Prostate gland (tissue), 2 donors: ENCODE measurements at regions not wholly inside any gene's neighbourhood (a gene's known extent, or its start where the extent isn't known, plus 50 kb on each side); places are given as distances from the start of the nearest gene placed in this dataset.
"Not testable (repeated sequence)": the region's sequence is repeated elsewhere in the genome, so short reads cannot be mapped to it uniquely, and the experiment has no call there.

Source experiments
- DNase-seq: peaks from one replicate; pipeline ENCODE4 v3.0.0-alpha.2; 2019; ENCODE audit warnings: low spot score
- H3K27ac ChIP-seq, 2 donors: fragments of 200-600 bp; sonication (generic); 2 replicates each; pipeline ENCODE4 v1.5.1; 2017 to 2019
- H3K27me3 ChIP-seq: fragments of 200-600 bp; sonication (generic); replicated peaks from 2 replicates; pipeline ENCODE4 v1.5.1; 2019; ENCODE audit not compliant: insufficient read depth
- H3K36me3 ChIP-seq, 2 donors: fragments of 200-600 bp; sonication (generic); 1 replicate in 1 of 2; 2 replicates in 1 of 2; pipeline versions ENCODE4 v1.5.1 to v1.8.1; 2017 to 2019
- H3K4me1 ChIP-seq: fragments of 200-600 bp; sonication (generic); replicated peaks from 2 replicates; pipeline ENCODE4 v1.5.1; 2019
- H3K4me3 ChIP-seq, 2 donors: fragments of 200-600 bp; sonication (generic); 2 replicates each; pipeline ENCODE4 v1.5.1; 2017 to 2019
- H3K9me3 ChIP-seq: fragments of 200-600 bp; sonication (generic); 2 replicates; pipeline ENCODE4 v1.5.1; 2017
- POLR2A ChIP-seq: fragments of 450-650 bp; IDR thresholded peaks from one replicate; pipeline ENCODE4 v1.6.1; 2016; ENCODE audit warnings: antibody characterized with exemption, mild to moderate bottlenecking
- POLR2AphosphoS5 ChIP-seq: sonication (generic); formaldehyde crosslinking; IDR thresholded peaks from one replicate; pipeline ENCODE4 v1.6.1; 2017; ENCODE audit warnings: antibody characterized with exemption
- WGBS: methylation state at CpG from one replicate; pipeline ENCODE4 v1.1.5; 2018; 5-methylcytosine and 5-hydroxymethylcytosine counted together
- intact Hi-C: fragments of 100-400 bp; cut with DNase I; formaldehyde crosslinking; loops from one replicate; pipeline ENCODE4 v1.14.2; 2022
- TF ChIP-seq, protein P1 (sequence below), 4 experiments: fragments of 200-600 bp in 2 of 4; fragments of 450-650 bp in 2 of 4; sonication (generic) in 2 of 4; IDR thresholded peaks; 1 replicate in 3 of 4; 2 replicates in 1 of 4; pipeline ENCODE4 v1.5.1; 2016 to 2019; ENCODE audit warnings: antibody characterized with exemption in 4 of 4, mild to moderate bottlenecking in 2 of 4, moderate library complexity in 2 of 4

DNA sequence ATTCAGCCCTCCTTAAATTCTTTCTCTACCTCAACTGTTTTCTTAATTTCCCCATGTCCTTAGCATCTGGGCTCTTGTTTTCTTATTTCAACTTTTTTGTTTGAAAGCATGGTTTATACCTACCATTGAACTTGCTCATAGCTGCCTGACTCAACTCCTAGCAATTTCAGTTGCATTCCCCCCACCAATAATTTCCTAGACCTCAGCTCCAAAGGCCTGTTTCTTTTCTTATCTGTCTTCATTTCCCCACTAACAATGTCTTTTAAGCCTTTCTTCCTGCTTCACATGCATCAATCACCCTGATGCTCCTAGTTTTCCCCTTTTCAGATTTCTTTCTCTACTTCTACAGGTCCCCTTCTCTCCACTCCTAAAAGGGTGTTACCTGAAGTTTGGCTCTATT, 129.7 kb upstream of the PDE4D start:
- intact Hi-C loops = no loop called here
- no peaks in the 10 kb centered on the region for H3K27me3 ChIP-seq
- H3K9me3 ChIP-seq = no peaks in the 10 kb centered on the region
- H3K4me3 ChIP-seq = no peak overlapping the region
- TF ChIP-seq, protein P1, sequence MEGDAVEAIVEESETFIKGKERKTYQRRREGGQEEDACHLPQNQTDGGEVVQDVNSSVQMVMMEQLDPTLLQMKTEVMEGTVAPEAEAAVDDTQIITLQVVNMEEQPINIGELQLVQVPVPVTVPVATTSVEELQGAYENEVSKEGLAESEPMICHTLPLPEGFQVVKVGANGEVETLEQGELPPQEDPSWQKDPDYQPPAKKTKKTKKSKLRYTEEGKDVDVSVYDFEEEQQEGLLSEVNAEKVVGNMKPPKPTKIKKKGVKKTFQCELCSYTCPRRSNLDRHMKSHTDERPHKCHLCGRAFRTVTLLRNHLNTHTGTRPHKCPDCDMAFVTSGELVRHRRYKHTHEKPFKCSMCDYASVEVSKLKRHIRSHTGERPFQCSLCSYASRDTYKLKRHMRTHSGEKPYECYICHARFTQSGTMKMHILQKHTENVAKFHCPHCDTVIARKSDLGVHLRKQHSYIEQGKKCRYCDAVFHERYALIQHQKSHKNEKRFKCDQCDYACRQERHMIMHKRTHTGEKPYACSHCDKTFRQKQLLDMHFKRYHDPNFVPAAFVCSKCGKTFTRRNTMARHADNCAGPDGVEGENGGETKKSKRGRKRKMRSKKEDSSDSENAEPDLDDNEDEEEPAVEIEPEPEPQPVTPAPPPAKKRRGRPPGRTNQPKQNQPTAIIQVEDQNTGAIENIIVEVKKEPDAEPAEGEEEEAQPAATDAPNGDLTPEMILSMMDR (IDR thresholded peaks at IDR 0.05) = no peak
- no peak for TF ChIP-seq POLR2AphosphoS5
- TF ChIP-seq POLR2A = no peak
- no peak for DNase-seq
- no peaks in the 10 kb centered on the region for H3K4me1 ChIP-seq
- H3K36me3 ChIP-seq = no peaks in the 10 kb centered on the region
- no peak overlapping the region for H3K27ac ChIP-seq

DNA sequence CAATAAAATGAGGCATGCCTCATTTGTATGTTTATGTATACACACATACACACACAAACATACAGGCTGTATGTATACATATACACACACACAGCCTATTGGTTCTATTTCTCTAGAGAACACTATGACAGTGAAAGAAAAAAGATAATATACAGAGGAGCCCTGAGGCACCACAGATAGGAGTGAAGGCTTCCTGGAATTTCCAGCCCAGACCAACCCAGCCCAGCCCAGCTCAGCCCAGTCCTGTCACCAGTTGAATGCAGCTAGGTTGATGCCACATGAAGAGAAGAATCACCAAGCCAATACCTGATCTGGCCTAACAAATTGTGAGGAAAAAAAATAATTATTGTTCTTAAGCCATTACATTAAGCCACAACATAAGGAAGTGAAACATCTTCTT, 126.9 kb upstream of the PDE4D start:
- H3K27me3 ChIP-seq = no peaks in the 10 kb centered on the region
- no peak for DNase-seq
- no peak overlapping the region for H3K27ac ChIP-seq
- intact Hi-C loops = no loop called here
- no peak for TF ChIP-seq POLR2AphosphoS5
- H3K4me1 ChIP-seq = no peaks in the 10 kb centered on the region
- H3K4me3 ChIP-seq = no peak overlapping the region
- H3K36me3 ChIP-seq = no peaks in the 10 kb centered on the region
- no peaks in the 10 kb centered on the region for H3K9me3 ChIP-seq

DNA sequence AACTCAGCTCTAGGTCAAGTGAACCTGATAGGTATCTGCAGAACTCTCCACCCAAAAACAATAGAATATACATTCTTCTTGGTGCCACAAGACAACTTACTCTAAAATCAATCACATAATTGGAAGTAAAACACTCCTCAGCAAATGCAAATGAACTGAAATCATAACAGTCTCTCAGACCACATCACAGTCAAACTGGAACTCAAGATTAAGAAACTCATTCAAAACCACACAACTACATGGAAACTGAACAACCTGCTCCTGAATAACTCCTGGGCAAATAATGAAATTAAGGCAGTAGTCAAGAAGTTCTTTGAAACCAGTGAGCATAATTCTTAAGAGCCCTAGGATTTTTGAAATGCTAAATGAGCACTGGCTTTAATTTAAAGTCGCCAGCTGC, 125.4 kb upstream of the PDE4D start:
- H3K27ac ChIP-seq, DNase-seq, H3K4me3 ChIP-seq, intact Hi-C loops, H3K36me3 ChIP-seq, H3K4me1 ChIP-seq, H3K9me3 ChIP-seq, H3K27me3 ChIP-seq: not testable (repeated sequence)
- WGBS = 95% methylated on average over 1 of the region's 1 CpG

DNA sequence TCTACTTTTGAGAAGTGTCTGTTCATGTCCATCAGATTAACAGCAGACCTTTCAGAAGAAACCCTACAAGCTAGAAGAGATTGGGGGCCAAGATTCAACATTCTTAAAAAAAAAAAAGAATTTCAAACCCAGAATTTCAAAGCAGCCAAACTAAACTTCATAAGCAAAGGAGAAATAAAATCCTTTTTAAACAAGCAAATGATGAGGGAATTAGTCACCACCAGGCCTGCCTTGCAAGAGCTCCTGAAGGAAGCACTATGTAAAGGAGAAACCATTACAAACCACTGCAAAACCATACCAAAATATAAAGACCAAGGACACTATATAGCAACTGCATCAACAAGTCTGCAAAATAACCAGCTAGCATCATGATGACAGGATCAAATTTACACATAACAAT, 124.6 kb upstream of the PDE4D start:
- Histone ChIP-seq H3K27ac (no peak overlapping the region), H3K36me3 (no peaks in the 10 kb centered on the region), H3K9me3 (no peaks in the 10 kb centered on the region), H3K4me1 (no peaks in the 10 kb centered on the region), H3K4me3 (no peak overlapping the region), H3K27me3 (no peaks in the 10 kb centered on the region)
- no peak for DNase-seq
- intact Hi-C loops = no loop called here
- no peak for TF ChIP-seq POLR2A
- TF ChIP-seq POLR2AphosphoS5 = no peak
- TF ChIP-seq, protein P1 (IDR thresholded peaks at IDR 0.05) = no peak

DNA sequence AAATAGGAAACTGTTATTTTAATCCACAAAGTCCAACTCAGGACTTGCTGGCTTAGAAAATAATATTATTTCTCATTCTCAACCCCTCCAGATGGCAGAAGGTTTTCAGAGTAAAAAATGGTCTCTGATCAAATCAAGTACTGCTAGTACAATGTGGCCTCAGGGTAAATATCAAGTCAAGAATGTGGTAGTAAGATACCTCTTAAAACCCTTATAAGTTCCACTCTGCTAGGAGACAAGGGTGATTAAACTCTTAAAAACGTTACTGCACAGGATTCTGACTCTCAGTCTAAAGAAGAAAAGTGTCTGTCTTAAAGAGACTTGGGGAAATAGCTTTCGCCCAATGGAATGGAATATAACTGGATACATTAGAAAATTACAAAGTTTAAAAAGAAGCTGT, 120.8 kb upstream of the PDE4D start:
- Histone ChIP-seq H3K4me3 (no peak overlapping the region), H3K4me1 (no peaks in the 10 kb centered on the region), H3K36me3 (no peaks in the 10 kb centered on the region), H3K27me3 (no peaks in the 10 kb centered on the region), H3K27ac (no peak overlapping the region), H3K9me3 (no peaks in the 10 kb centered on the region)
- TF ChIP-seq POLR2A (no peak), POLR2AphosphoS5 (no peak)
- TF ChIP-seq, protein P1 (IDR thresholded peaks at IDR 0.05) = no peak
- DNase-seq = no peak
- 45% methylated on average over 2 of the region's 2 CpGs for WGBS
- intact Hi-C loops = no loop called here

DNA sequence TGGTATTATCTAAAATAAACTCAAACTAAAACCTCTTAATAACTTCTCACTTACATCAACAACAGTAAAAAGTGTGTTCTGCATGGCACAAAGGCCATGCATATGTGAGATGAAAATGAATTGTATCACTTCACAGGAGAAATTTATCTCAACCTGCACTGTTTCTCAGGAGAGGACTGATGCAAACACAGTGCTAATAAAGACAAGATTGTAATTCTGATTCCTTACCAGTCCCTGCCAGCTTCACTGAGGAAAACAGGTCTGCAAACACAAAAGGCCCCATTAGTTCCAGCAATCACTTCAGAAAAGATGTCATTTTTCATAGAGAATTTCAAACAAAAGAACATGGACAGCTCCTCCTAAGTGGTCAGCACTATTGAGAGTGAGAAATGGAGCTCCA, 117.3 kb upstream of the PDE4D start:
- intact Hi-C loops = no loop called here
- Histone ChIP-seq H3K4me1 (no peaks in the 10 kb centered on the region), H3K36me3 (no peaks in the 10 kb centered on the region), H3K27ac (no peak overlapping the region), H3K9me3 (no peaks in the 10 kb centered on the region), H3K4me3 (no peak overlapping the region), H3K27me3 (no peaks in the 10 kb centered on the region)
- no peak for TF ChIP-seq POLR2A
- TF ChIP-seq, protein P1 (IDR thresholded peaks at IDR 0.05) = no peak
- no peak for TF ChIP-seq POLR2AphosphoS5
- no peak for DNase-seq
